ENCODE measurements at regions not wholly inside any gene's neighbourhood (a gene's known extent, or its start where the extent isn't known, plus 50 kb on each side); places are given as distances from the start of the nearest gene placed in this dataset.

- no peak overlapping the region for H3K4me3 ChIP-seq (ENCODE audit: low read depth, low read length)
- TF ChIP-seq, protein P1, sequence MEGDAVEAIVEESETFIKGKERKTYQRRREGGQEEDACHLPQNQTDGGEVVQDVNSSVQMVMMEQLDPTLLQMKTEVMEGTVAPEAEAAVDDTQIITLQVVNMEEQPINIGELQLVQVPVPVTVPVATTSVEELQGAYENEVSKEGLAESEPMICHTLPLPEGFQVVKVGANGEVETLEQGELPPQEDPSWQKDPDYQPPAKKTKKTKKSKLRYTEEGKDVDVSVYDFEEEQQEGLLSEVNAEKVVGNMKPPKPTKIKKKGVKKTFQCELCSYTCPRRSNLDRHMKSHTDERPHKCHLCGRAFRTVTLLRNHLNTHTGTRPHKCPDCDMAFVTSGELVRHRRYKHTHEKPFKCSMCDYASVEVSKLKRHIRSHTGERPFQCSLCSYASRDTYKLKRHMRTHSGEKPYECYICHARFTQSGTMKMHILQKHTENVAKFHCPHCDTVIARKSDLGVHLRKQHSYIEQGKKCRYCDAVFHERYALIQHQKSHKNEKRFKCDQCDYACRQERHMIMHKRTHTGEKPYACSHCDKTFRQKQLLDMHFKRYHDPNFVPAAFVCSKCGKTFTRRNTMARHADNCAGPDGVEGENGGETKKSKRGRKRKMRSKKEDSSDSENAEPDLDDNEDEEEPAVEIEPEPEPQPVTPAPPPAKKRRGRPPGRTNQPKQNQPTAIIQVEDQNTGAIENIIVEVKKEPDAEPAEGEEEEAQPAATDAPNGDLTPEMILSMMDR (IDR thresholded peaks at IDR 0.05; ENCODE audit: borderline replicate concordance, insufficient read depth, low read depth, low read length): no peak
These were observed 114.4 kb upstream of the GLI3 start for GRCh38 chr7:42351316-42351935.

DNA sequence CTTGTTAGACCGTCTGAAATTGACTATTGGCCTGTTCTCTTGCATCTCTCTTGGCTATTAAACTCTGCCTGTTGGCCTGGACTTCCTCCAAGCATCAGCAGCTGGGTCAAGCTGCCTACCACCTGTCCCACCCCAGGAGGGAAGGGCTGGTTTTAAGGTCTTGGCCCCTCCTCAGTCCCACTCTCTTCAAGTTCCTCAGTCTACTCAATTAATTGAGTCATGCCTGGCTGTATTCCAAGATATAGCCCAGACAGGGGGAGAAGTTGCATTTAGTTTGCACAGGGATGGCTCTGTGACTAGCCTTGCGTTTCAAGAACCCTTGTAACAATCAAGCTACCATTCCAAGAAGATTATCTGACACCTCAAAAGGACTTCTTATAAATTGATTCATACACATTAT lies 113.8 kb upstream of the GLI3 start:
- TF ChIP-seq, protein P1 (IDR thresholded peaks at IDR 0.05; ENCODE audit: borderline replicate concordance, insufficient read depth, low read depth, low read length): no peak
- H3K4me3 ChIP-seq (ENCODE audit: low read depth, low read length): no peak overlapping the region

- H3K4me3 ChIP-seq (ENCODE audit: low read depth, low read length): no peak overlapping the region
- TF ChIP-seq, protein P1 (IDR thresholded peaks at IDR 0.05; ENCODE audit: borderline replicate concordance, insufficient read depth, low read depth, low read length): no peak
These were observed 111.6 kb upstream of the GLI3 start for GRCh38 chr7:42348631-42349030.

DNA sequence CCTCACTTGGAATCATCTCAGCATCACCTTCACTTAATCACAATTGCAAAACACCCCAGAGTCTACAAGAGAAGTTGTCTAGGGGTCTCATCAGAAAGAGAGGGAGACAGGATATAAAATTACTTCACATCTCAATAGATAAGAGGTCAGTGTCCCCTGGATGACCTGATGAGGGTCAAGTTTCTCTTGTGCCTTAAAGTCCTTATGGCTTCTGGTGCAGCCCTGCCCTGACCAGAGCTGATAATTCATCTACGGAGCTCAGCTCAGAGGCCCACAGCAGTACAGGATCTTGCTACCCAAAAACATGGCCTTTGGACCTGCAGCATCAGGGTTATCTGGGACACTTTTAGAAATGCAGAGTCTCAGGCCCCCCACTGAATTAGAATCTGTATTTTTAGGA lies 111.1 kb upstream of the GLI3 start:
- TF ChIP-seq, protein P1 (IDR thresholded peaks at IDR 0.05; ENCODE audit: borderline replicate concordance, insufficient read depth, low read depth, low read length): no peak

DNA sequence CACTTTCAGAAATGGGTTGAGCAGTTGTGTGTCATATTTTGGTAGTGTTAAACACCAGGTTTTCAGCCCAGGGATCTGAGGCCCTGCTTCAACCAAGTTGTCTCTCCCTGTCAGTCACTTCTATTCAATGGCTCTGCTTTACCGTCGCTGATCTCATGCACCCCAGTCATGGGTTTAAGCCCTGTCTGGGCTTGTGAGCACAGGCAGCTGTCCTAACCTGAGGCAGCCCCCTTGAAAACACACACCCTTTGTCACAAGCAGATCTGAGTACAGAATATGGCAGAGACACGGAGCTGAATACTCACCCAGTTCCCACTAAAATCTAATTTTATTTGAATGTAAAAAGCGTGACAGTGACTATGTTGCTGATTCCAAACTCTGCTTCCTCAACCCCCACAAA lies 110.6 kb upstream of the GLI3 start:
- TF ChIP-seq, protein P1 (IDR thresholded peaks at IDR 0.05; ENCODE audit: borderline replicate concordance, insufficient read depth, low read depth, low read length): no peak
- H3K4me3 ChIP-seq (ENCODE audit: low read depth, low read length): no peak overlapping the region

More for the DNA sequence above, 111.1 kb upstream of the GLI3 start:
- H3K4me3 ChIP-seq (ENCODE audit: low read depth, low read length): no peak overlapping the region

GRCh38 chr7:42345478-42346299 lies 108.7 kb upstream of the GLI3 start:
- TF ChIP-seq, protein P1 (IDR thresholded peaks at IDR 0.05; ENCODE audit: borderline replicate concordance, insufficient read depth, low read depth, low read length): no peak
- no peak overlapping the region for H3K4me3 ChIP-seq (ENCODE audit: low read depth, low read length)

Measured in GM12875 (cell line).